ENCODE measurements at regions not wholly inside any gene's neighbourhood (a gene's known extent, or its start where the extent isn't known, plus 50 kb on each side); places are given as distances from the start of the nearest gene placed in this dataset.

DNA sequence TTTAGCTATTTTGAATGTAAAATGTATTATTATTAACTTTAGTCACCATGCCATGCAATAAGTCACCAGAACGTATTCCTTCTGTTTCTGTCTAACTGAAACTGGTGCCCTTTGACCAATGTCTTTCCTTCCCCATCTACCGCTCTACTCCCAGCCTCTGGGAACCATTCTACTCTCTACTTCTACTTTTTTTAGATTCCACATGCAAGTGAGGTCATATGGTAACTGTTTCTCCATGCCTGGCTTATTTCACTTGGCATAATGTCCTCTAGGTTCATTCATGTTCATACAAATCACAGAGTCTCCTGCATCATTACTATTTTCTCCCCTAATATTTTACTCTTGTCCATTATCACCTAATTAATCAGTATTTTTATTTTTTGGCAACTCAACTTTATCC lies 160.1 kb downstream of the TMX1 start:
- Histone ChIP-seq H3K4me1 (replicated peaks in 1 of 2) (peaks cover 0 to 11% of the 10 kb centered on the region in 2 donors), H3K36me3 (replicated peaks in 1 of 2) (no peaks in the 10 kb centered on the region), H3K9me3 (replicated peaks in 1 of 3) (no peaks in the 10 kb centered on the region), H3K27ac (no peak overlapping the region), H3K27me3 (no peaks in the 10 kb centered on the region), H3K4me3 (no peak overlapping the region)
- 63 to 82% (median 75%) methylated on average over 2 of the region's 2 CpGs for WGBS, 4 donors
- TF ChIP-seq, protein P1, sequence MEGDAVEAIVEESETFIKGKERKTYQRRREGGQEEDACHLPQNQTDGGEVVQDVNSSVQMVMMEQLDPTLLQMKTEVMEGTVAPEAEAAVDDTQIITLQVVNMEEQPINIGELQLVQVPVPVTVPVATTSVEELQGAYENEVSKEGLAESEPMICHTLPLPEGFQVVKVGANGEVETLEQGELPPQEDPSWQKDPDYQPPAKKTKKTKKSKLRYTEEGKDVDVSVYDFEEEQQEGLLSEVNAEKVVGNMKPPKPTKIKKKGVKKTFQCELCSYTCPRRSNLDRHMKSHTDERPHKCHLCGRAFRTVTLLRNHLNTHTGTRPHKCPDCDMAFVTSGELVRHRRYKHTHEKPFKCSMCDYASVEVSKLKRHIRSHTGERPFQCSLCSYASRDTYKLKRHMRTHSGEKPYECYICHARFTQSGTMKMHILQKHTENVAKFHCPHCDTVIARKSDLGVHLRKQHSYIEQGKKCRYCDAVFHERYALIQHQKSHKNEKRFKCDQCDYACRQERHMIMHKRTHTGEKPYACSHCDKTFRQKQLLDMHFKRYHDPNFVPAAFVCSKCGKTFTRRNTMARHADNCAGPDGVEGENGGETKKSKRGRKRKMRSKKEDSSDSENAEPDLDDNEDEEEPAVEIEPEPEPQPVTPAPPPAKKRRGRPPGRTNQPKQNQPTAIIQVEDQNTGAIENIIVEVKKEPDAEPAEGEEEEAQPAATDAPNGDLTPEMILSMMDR (IDR thresholded peaks at IDR 0.05): no peak
- no peak for TF ChIP-seq POLR2A (IDR thresholded peaks at IDR 0.05)
- no peak for DNase-seq
- intact Hi-C loops (cut with DNase I): no loop called here

DNA sequence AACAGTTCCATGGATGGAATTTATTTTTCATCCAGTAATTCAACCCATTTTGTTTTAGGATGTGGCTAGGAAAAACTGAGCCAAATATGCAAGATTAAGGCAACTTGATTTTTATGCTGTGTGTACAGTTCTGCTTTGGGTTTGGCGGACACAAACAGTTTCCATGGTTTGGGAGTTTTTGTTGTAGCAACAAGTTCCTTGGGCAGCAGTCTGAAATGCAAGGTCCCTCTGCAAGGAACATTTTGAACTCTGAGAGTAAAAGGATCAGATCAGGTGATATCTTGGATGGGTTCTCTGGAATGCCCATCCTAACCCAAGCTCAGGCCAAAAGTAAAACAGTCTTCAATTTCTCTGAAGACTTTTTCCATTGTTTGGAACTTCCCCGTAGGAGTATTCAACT lies 161.2 kb downstream of the TMX1 start:
- Histone ChIP-seq H3K27ac (no peak overlapping the region), H3K36me3 (replicated peaks in 1 of 2) (no peaks in the 10 kb centered on the region), H3K27me3 (no peaks in the 10 kb centered on the region), H3K9me3 (replicated peaks in 1 of 3) (no peaks in the 10 kb centered on the region), H3K4me1 (replicated peaks in 1 of 2) (no peaks in the 10 kb centered on the region), H3K4me3 (no peak overlapping the region)
- DNase-seq: no peak
- WGBS, 4 donors: 87 to 100% (median 97%) methylated on average over 2 of the region's 2 CpGs
- intact Hi-C loops (cut with DNase I): no loop called here
- TF ChIP-seq POLR2A (IDR thresholded peaks at IDR 0.05): no peak
- TF ChIP-seq, protein P1 (IDR thresholded peaks at IDR 0.05): no peak

DNA sequence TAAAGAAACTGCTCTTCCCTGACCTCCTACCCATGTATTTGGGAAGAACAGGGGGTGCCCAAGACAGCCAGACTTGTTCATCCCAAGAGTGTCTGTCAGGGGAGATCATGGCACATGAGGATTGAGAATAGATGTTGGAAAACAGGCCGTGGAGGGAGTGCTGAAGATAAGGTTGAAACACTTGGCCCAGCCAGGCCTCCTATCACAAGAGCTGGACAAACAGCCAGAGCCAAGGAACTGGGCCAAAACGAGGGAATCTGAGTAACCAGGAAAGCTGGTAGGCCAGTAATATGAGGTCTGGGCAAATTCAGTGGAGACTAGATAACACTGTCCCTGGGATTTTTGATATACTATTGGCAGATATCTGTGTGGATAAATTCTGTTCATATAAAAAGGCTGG lies 161.7 kb downstream of the TMX1 start:
- Histone ChIP-seq H3K4me3 (no peak overlapping the region), H3K9me3 (replicated peaks in 1 of 3) (no peaks in the 10 kb centered on the region), H3K36me3 (replicated peaks in 1 of 2) (no peaks in the 10 kb centered on the region), H3K27me3 (no peaks in the 10 kb centered on the region), H3K4me1 (replicated peaks in 1 of 2) (no peaks in the 10 kb centered on the region), H3K27ac (no peak overlapping the region)
- no peak for TF ChIP-seq POLR2A (IDR thresholded peaks at IDR 0.05)
- TF ChIP-seq, protein P1 (IDR thresholded peaks at IDR 0.05): no peak
- DNase-seq: peak in 6 of 7 donors; percentile 54 to 67 (median 58)
- 21 to 47% (median 38%) methylated on average over 2 of the region's 2 CpGs for WGBS, 4 donors
- intact Hi-C loops (cut with DNase I): no loop called here

DNA sequence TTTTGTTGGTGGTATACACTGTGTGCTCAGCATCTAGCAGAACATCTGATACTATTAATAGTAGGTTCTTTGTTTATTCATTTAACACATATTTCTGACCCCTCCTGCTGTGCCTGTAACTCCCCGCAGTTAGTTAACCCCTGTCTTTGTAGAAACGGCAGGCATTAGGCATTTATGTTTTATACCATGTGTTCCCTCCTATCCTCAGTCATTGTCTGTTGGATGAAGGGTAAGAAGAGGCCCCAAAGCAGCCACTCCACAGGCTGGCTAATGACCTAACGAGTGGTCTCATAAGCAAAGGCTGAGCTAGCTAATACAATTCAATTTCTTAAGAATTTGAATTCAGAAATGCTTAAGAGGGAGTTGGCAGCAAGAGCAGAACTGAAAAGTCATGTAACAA lies 170.8 kb downstream of the TMX1 start:
- H3K4me3 ChIP-seq: no peak overlapping the region
- no peaks in the 10 kb centered on the region for H3K27me3 ChIP-seq
- no peaks in the 10 kb centered on the region for H3K9me3 ChIP-seq (replicated peaks in 1 of 3)
- WGBS, 4 donors: 62 to 80% (median 69%) methylated on average over 3 of the region's 3 CpGs
- H3K36me3 ChIP-seq (replicated peaks in 1 of 2): no peaks in the 10 kb centered on the region
- DNase-seq: no peak
- no peaks in the 10 kb centered on the region for H3K4me1 ChIP-seq (replicated peaks in 1 of 2)
- intact Hi-C loops (cut with DNase I): no loop called here
- TF ChIP-seq POLR2A (IDR thresholded peaks at IDR 0.05): no peak
- TF ChIP-seq, protein P1 (IDR thresholded peaks at IDR 0.05): no peak
- H3K27ac ChIP-seq: no peak overlapping the region

Measured in adrenal gland (tissue), 9 donors.